B cell (primary cell): ENCODE measurements at regions not wholly inside any gene's neighbourhood (a gene's known extent, or its start where the extent isn't known, plus 50 kb on each side); places are given as distances from the start of the nearest gene placed in this dataset.

ENCODE experiments used
- ATAC-seq: fragments of 200-7000 bp; cut with Tn5 transposase; one replicate; pipeline ENCODE4 v1.10.0; 2021; ENCODE audit warnings: low read depth, mild to moderate bottlenecking, moderate number of reproducible peaks, moderate library complexity
- CTCF ChIA-PET: fragments of 350-600 bp; sonication (Branson Sonifier 250); formaldehyde crosslinking; loops from one replicate; lab custom pipeline; 2021; ENCODE audit warnings: antibody characterized with exemption, inconsistent platforms; lab: Charles Lee
- POLR2A ChIA-PET: fragments of 350-600 bp; sonication (Branson Sonifier 250); formaldehyde crosslinking; loops from one replicate; lab custom pipeline; 2021; ENCODE audit warnings: antibody characterized with exemption; lab: Charles Lee
- DNase-seq: peaks from one replicate; pipeline ENCODE4 v3.0.0; 2013
- H2AFZ ChIP-seq: 2 replicates; pipeline ENCODE4 v1.6.1; 2012; ENCODE audit warnings: mild to moderate bottlenecking, low read depth, low read length; ENCODE audit not compliant: insufficient read depth, poor library complexity, severe bottlenecking
- H3K27ac ChIP-seq, 2 donors: 1 replicate in 1 of 2; 2 replicates in 1 of 2; pipeline ENCODE4 v1.5.1; 2012 to 2013; ENCODE audit warnings: low read length in 2 of 2, mild to moderate bottlenecking in 2 of 2, moderate library complexity in 1 of 2
- H3K27me3 ChIP-seq, 4 experiments: fragments of 200-600 bp in 1 of 4; sonication (generic) in 1 of 4; replicated peaks in 1 of 4; 1 replicate in 2 of 4; 2 replicates in 2 of 4; pipeline versions ENCODE4 v1.6.1 to v1.7.0; 2013 to 2016; ENCODE audit warnings: low read length in 3 of 4, mild to moderate bottlenecking in 2 of 4, mixed read lengths in 1 of 4, moderate library complexity in 1 of 4; ENCODE audit not compliant: insufficient read depth in 4 of 4, control insufficient read depth in 3 of 4; ENCODE audit errors: control extremely low read depth in 1 of 4
- H3K36me3 ChIP-seq, 2 experiments: replicated peaks in 1 of 2; 1 replicate in 1 of 2; 2 replicates in 1 of 2; pipeline versions ENCODE4 v1.6.1 to v1.7.1; 2013; ENCODE audit warnings: low read length in 1 of 2; ENCODE audit not compliant: insufficient read depth in 2 of 2, control insufficient read depth in 1 of 2; ENCODE audit errors: control extremely low read depth in 1 of 2, extremely low read depth in 1 of 2
- H3K4me1 ChIP-seq, 2 donors: fragments of 200-600 bp in 1 of 2; sonication (generic) in 1 of 2; 1 replicate in 1 of 2; 2 replicates in 1 of 2; pipeline versions ENCODE4 v1.5.1 to v1.6.1; 2013 to 2017; ENCODE audit warnings: low read length in 2 of 2; ENCODE audit not compliant: control insufficient read depth in 2 of 2, insufficient read depth in 2 of 2
- H3K4me2 ChIP-seq: replicated peaks from 2 replicates; pipeline ENCODE3; 2012; ENCODE audit warnings: mild to moderate bottlenecking, low read depth, low read length; ENCODE audit not compliant: poor library complexity, severe bottlenecking
- H3K4me3 ChIP-seq, 5 experiments: fragments of 200-600 bp in 1 of 5; sonication (generic) in 1 of 5; 1 replicate in 3 of 5; 2 replicates in 2 of 5; pipeline versions ENCODE4 v1.5.1 to v1.7.0; 2011 to 2016; ENCODE audit warnings: low read length in 4 of 5, mild to moderate bottlenecking in 4 of 5, low read depth in 2 of 5, control low read depth in 1 of 5, moderate library complexity in 1 of 5; ENCODE audit not compliant: insufficient read depth in 1 of 5; ENCODE audit errors: control extremely low read depth in 1 of 5, extremely low read depth in 1 of 5
- H3K79me2 ChIP-seq: fragments of 200-600 bp; sonication (generic); one replicate; pipeline ENCODE4 v1.6.0; 2016; ENCODE audit warnings: low read length; ENCODE audit not compliant: control insufficient read depth, insufficient read depth
- H3K9ac ChIP-seq: fragments of 200-600 bp; sonication (generic); 2 replicates; pipeline ENCODE4 v1.6.1; 2017; ENCODE audit warnings: mild to moderate bottlenecking, low read length, moderate library complexity
- H3K9me3 ChIP-seq, 3 donors: one replicate each; pipeline versions ENCODE4 v1.6.1 to v1.7.1; 2013; ENCODE audit warnings: low read length in 2 of 3; ENCODE audit not compliant: control insufficient read depth in 2 of 3, insufficient read depth in 1 of 3; ENCODE audit errors: control extremely low read depth in 1 of 3
- H4K20me1 ChIP-seq: 2 replicates; pipeline ENCODE4 v1.6.0; 2012; ENCODE audit warnings: mild to moderate bottlenecking, low read length; ENCODE audit not compliant: insufficient read depth, control insufficient read depth, poor library complexity, severe bottlenecking
- H3K27ac Mint-ChIP-seq: one replicate; pipeline ENCODE4 v1.8.0; 2021; ENCODE audit warnings: mixed read lengths
- H3K27me3 Mint-ChIP-seq: one replicate; pipeline ENCODE4 v1.8.0; 2021; ENCODE audit warnings: mixed read lengths
- H3K4me1 Mint-ChIP-seq: one replicate; pipeline ENCODE4 v1.8.0; 2021; ENCODE audit warnings: mixed read lengths
- H3K4me3 Mint-ChIP-seq: one replicate; pipeline ENCODE4 v1.8.0; 2021; ENCODE audit warnings: mixed read lengths
- H3K9me3 Mint-ChIP-seq: one replicate; pipeline ENCODE4 v1.8.0; 2022; ENCODE audit warnings: mixed read lengths; ENCODE audit not compliant: insufficient read depth
- CTCF ChIP-seq: fragments of 200-600 bp; IDR thresholded peaks from one replicate; pipeline ENCODE4 v1.8.0; 2022; ENCODE audit warnings: antibody characterized with exemption, mild to moderate bottlenecking
- EZH2 ChIP-seq: IDR thresholded peaks from 2 replicates; pipeline ENCODE4 v1.6.1; 2012; ENCODE audit warnings: borderline replicate concordance, low read depth, mild to moderate bottlenecking, moderate library complexity, low read length; ENCODE audit not compliant: insufficient read depth, poor library complexity, severe bottlenecking
- WGBS: methylation state at CpG from one replicate; pipeline ENCODE4 v1.1.5; 2013; ENCODE audit warnings: missing lambda C conversion rate; ENCODE audit not compliant: insufficient coverage; 5-methylcytosine and 5-hydroxymethylcytosine counted together
- intact Hi-C: fragments of 100-400 bp; cut with micrococcal nuclease; formaldehyde crosslinking; loops from one replicate; pipeline ENCODE4 v1.10.0; 2022

- ATAC-seq (no peak), DNase-seq (no peak)
- CTCF ChIA-PET = no interaction called here
- Mint-ChIP-seq H3K4me1 (no peaks in the 10 kb centered on the region), H3K9me3 (peaks cover 7% of the 10 kb centered on the region), H3K27ac (no peak overlapping the region), H3K27me3 (no peaks in the 10 kb centered on the region), H3K4me3 (no peak overlapping the region)
- WGBS = 95% methylated on average over 6 of the region's 8 CpGs
- Histone ChIP-seq H3K79me2 (no peaks in the 10 kb centered on the region), H3K9me3 (peaks cover 0 to 4% (median 4%) of the 10 kb centered on the region in 3 donors), H4K20me1 (no peaks in the 10 kb centered on the region), H3K4me3 (no peak overlapping the region), H3K9ac (no peak overlapping the region), H3K27me3 (no peaks in the 10 kb centered on the region), H2AFZ (no peak overlapping the region), H3K4me1 (no peaks in the 10 kb centered on the region), H3K36me3 (no peaks in the 10 kb centered on the region), H3K27ac (no peak overlapping the region), H3K4me2 (no peak overlapping the region)
- no peak for TF ChIP-seq EZH2
- no peak for TF ChIP-seq CTCF
- POLR2A ChIA-PET = no interaction called here
- intact Hi-C loops = no loop called here
These were observed 1158.3 kb upstream of the GOT2 start for GRCh38 chr16:59892376-59892775.

- H2AFZ ChIP-seq = no peak overlapping the region
- H3K36me3 ChIP-seq = no peaks in the 10 kb centered on the region
- H3K27me3 Mint-ChIP-seq = no peaks in the 10 kb centered on the region
- peaks cover 9% of the 10 kb centered on the region for H3K9me3 Mint-ChIP-seq
- TF ChIP-seq EZH2 (no peak), CTCF (no peak)
- no peaks in the 10 kb centered on the region for H3K4me1 Mint-ChIP-seq
- WGBS = 89% methylated on average over 1 of the region's 2 CpGs
- H3K4me1 ChIP-seq = no peaks in the 10 kb centered on the region
- H3K27ac Mint-ChIP-seq = no peak overlapping the region
- H3K27me3 ChIP-seq = no peaks in the 10 kb centered on the region
- H3K4me3 ChIP-seq = no peak overlapping the region
- CTCF ChIA-PET = no interaction called here
- H3K79me2 ChIP-seq = no peaks in the 10 kb centered on the region
- no peak overlapping the region for H3K4me2 ChIP-seq
- H3K4me3 Mint-ChIP-seq = no peak overlapping the region
- no peak overlapping the region for H3K27ac ChIP-seq
- H4K20me1 ChIP-seq = no peaks in the 10 kb centered on the region
- ATAC-seq = no peak
- no peak for DNase-seq
- no peak overlapping the region for H3K9ac ChIP-seq
- peaks cover 0 to 4% (median 0%) of the 10 kb centered on the region in 3 donors for H3K9me3 ChIP-seq
- intact Hi-C loops = no loop called here
- POLR2A ChIA-PET = no interaction called here
These were observed 1153.7 kb upstream of the GOT2 start for GRCh38 chr16:59887856-59888255.
